Lower lobe of right lung (tissue), 2 donors: ENCODE measurements at regions not wholly inside any gene's neighbourhood (a gene's known extent, or its start where the extent isn't known, plus 50 kb on each side); places are given as distances from the start of the nearest gene placed in this dataset.

ENCODE experiments used
- ATAC-seq, 2 donors: fragments of 200-7000 bp; cut with Tn5 transposase; one replicate each; pipeline ENCODE4 v1.9.1; 2020 to 2022; ENCODE audit warnings: mild to moderate bottlenecking in 2 of 2, moderate library complexity in 2 of 2
- DNase-seq: peaks from one replicate; pipeline ENCODE4 v3.0.0-alpha.2; 2020
- H3K27ac ChIP-seq: fragments of 200-600 bp; one replicate; pipeline ENCODE4 v1.8.0; 2022
- H3K27me3 ChIP-seq: fragments of 200-600 bp; one replicate; pipeline ENCODE4 v1.8.0; 2022; ENCODE audit warnings: low read depth
- H3K36me3 ChIP-seq: fragments of 200-600 bp; one replicate; pipeline ENCODE4 v1.8.0; 2022; ENCODE audit warnings: mild to moderate bottlenecking
- H3K4me1 ChIP-seq: fragments of 200-600 bp; one replicate; pipeline ENCODE4 v1.8.0; 2022
- H3K4me3 ChIP-seq: fragments of 200-600 bp; one replicate; pipeline ENCODE4 v1.8.0; 2022; ENCODE audit warnings: mild to moderate bottlenecking
- H3K9me3 ChIP-seq: fragments of 200-600 bp; one replicate; pipeline ENCODE4 v1.8.0; 2022
- CTCF ChIP-seq: fragments of 200-600 bp; IDR thresholded peaks from one replicate; pipeline ENCODE4 v1.8.0; 2022; ENCODE audit warnings: antibody characterized with exemption, mild to moderate bottlenecking
- intact Hi-C: fragments of 100-400 bp; cut with DNase I; formaldehyde crosslinking; loops from one replicate; pipeline ENCODE4 v1.11.0; 2022
- donor health status: DM: no; HTN: yes; CAD: no; lungs with severe emphysema.

- Histone ChIP-seq H3K9me3 (no peaks in the 10 kb centered on the region), H3K27me3 (no peaks in the 10 kb centered on the region), H3K4me3 (no peak overlapping the region), H3K4me1 (no peaks in the 10 kb centered on the region), H3K27ac (no peak overlapping the region), H3K36me3 (no peaks in the 10 kb centered on the region)
- DNase-seq (no peak), ATAC-seq (no peak)
- no peak for TF ChIP-seq CTCF
- intact Hi-C loops, result no loop called here
Observed at GRCh38 chr2:139353874-139354273, 573.7 kb upstream of the NXPH2 start.

- ATAC-seq (no peak), DNase-seq (no peak)
- intact Hi-C loops, result no loop called here
- Histone ChIP-seq H3K4me3 (no peak overlapping the region), H3K9me3 (no peaks in the 10 kb centered on the region), H3K27me3 (no peaks in the 10 kb centered on the region), H3K4me1 (no peaks in the 10 kb centered on the region), H3K27ac (no peak overlapping the region), H3K36me3 (no peaks in the 10 kb centered on the region)
- TF ChIP-seq CTCF, result no peak
Observed at GRCh38 chr2:139317259-139317658, 537.1 kb upstream of the NXPH2 start.

- no peak for DNase-seq
- Histone ChIP-seq H3K36me3 (no peaks in the 10 kb centered on the region), H3K4me1 (no peaks in the 10 kb centered on the region), H3K9me3 (no peaks in the 10 kb centered on the region), H3K4me3 (no peak overlapping the region), H3K27me3 (no peaks in the 10 kb centered on the region), H3K27ac (no peak overlapping the region)
- no peak for TF ChIP-seq CTCF
- intact Hi-C loops, result no loop called here
- no peak for ATAC-seq
Observed at GRCh38 chr2:139314059-139314458, 533.9 kb upstream of the NXPH2 start.

- DNase-seq (no peak), ATAC-seq (no peak)
- H3K27me3 ChIP-seq, result no peaks in the 10 kb centered on the region
- no peak for TF ChIP-seq CTCF
- H3K27ac ChIP-seq, result no peak overlapping the region
- intact Hi-C loops, result no loop called here
- H3K36me3 ChIP-seq, result no peaks in the 10 kb centered on the region
- H3K9me3 ChIP-seq, result no peaks in the 10 kb centered on the region
- no peak overlapping the region for H3K4me3 ChIP-seq
- H3K4me1 ChIP-seq, result no peaks in the 10 kb centered on the region
Observed at GRCh38 chr2:139296672-139297209, 516.6 kb upstream of the NXPH2 start.

- intact Hi-C loops, result no loop called here
- Histone ChIP-seq H3K4me3 (no peak overlapping the region), H3K9me3 (no peaks in the 10 kb centered on the region), H3K36me3 (no peaks in the 10 kb centered on the region), H3K27me3 (no peaks in the 10 kb centered on the region), H3K4me1 (no peaks in the 10 kb centered on the region), H3K27ac (no peak overlapping the region)
- DNase-seq (no peak), ATAC-seq (no peak)
- no peak for TF ChIP-seq CTCF
Observed at GRCh38 chr2:139293992-139294548, 513.9 kb upstream of the NXPH2 start.
